Vagina (tissue), 2 donors: ENCODE measurements at regions not wholly inside any gene's neighbourhood (a gene's known extent, or its start where the extent isn't known, plus 50 kb on each side); places are given as distances from the start of the nearest gene placed in this dataset.

Experiments used
- POLR2A ChIP-seq, 2 donors: fragments of 450-650 bp; IDR thresholded peaks; one replicate each; pipeline ENCODE4 v1.6.1; 2017; ENCODE audit warnings: antibody characterized with exemption in 2 of 2, mild to moderate bottlenecking in 2 of 2, moderate library complexity in 2 of 2
- TF ChIP-seq, protein P1 (sequence below), 3 experiments: fragments of 450-650 bp in 2 of 3; fragments of 200-600 bp in 1 of 3; sonication (generic) in 1 of 3; IDR thresholded peaks; one replicate each; pipeline ENCODE4 v1.5.1; 2017 to 2019; ENCODE audit warnings: antibody characterized with exemption in 3 of 3, mild to moderate bottlenecking in 2 of 3, moderate library complexity in 2 of 3

- TF ChIP-seq, protein P1, sequence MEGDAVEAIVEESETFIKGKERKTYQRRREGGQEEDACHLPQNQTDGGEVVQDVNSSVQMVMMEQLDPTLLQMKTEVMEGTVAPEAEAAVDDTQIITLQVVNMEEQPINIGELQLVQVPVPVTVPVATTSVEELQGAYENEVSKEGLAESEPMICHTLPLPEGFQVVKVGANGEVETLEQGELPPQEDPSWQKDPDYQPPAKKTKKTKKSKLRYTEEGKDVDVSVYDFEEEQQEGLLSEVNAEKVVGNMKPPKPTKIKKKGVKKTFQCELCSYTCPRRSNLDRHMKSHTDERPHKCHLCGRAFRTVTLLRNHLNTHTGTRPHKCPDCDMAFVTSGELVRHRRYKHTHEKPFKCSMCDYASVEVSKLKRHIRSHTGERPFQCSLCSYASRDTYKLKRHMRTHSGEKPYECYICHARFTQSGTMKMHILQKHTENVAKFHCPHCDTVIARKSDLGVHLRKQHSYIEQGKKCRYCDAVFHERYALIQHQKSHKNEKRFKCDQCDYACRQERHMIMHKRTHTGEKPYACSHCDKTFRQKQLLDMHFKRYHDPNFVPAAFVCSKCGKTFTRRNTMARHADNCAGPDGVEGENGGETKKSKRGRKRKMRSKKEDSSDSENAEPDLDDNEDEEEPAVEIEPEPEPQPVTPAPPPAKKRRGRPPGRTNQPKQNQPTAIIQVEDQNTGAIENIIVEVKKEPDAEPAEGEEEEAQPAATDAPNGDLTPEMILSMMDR (IDR thresholded peaks at IDR 0.05): no peak
- TF ChIP-seq POLR2A (IDR thresholded peaks at IDR 0.05): no peak
Observed at GRCh38 chr4:123529278-123529568, 132.6 kb downstream of the SPRY1 start.
